HG02852 (cell line): ENCODE measurements at regions not wholly inside any gene's neighbourhood (a gene's known extent, or its start where the extent isn't known, plus 50 kb on each side); places are given as distances from the start of the nearest gene placed in this dataset.

ENCODE experiments used
- ATAC-seq: cut with Tn5 transposase; IDR thresholded peaks from one replicate; pipeline ENCODE4 v1.9.1; 2021; ENCODE audit warnings: mild to moderate bottlenecking, moderate library complexity; ENCODE audit not compliant: unreplicated experiment

DNA sequence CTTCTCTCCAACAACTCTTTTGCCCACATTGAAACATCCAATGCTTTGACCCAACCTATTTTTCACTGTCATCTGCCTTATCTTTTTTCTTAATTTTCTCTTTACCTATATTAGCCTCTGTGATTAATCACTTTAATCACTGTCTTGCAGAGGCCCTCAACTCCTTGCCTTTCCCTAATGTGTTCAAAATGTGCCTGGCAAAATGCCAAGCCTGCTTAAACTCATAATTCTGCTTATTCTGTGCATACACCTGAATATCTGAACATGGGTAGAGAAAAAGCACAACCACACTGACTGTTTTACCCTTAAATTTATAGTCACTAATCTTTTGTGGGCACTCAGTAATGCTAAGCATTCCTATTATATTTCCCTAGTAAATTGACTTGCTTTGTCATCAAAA is 63.0 kb upstream of the GALNT13 start:
- ATAC-seq = no peak

DNA sequence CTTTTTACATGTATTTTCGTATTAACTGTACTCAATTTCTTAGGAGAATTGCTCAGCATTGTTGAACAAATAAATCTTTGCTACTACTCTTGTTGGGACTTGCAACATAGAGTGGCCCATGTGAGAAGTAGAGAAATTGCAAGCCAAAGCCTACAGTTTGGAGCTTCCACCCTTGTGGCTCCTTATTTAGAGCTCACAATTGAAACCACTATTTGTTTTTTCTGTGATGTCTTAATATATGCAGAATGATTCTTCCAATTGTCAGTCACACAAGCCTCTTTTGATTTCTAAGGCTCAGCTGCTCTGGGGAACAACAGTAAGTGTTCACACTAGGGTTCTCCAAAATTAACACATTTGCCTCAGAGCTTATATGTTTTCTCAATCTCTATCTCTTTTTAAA is 60.2 kb upstream of the GALNT13 start:
- ATAC-seq = no peak

DNA sequence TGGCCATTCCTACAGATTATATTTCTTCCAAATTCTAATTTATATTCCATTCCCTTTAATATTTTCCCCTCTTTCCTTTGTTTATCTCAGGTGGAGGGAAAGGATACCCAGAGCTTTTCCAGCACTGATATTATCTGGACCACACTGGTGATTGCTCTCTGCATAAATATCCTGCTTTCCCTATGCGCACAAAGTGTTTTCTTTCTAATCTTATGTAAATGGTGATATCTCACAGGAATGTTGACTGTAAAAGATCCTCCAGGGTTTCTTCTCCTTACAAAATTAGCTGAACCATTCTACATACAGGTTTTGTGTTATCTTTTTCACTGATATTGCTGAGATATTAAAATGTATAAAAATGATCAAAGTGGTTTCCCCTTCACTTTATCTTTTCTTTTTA is 59.1 kb upstream of the GALNT13 start:
- no peak for ATAC-seq

DNA sequence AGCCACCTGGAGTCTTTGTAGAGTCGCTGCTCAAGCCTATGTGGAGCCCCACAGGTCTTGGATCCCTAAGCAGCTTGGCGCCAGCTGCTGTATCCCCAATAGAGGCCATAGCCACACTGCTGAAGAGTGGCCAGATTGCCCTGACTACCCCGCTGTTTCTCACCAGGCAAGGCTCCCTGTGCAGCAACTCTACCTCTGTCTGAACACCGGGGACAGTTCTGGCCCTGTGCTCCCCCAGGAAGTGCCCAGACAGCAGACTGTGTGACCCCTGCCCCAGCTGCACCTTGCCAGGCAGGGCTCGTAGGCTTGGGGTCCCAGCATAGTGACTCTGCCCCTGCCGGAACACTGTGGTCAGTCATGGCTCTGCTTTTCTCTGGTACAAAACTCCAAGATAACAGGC is 53.5 kb upstream of the GALNT13 start:
- no peak for ATAC-seq

DNA sequence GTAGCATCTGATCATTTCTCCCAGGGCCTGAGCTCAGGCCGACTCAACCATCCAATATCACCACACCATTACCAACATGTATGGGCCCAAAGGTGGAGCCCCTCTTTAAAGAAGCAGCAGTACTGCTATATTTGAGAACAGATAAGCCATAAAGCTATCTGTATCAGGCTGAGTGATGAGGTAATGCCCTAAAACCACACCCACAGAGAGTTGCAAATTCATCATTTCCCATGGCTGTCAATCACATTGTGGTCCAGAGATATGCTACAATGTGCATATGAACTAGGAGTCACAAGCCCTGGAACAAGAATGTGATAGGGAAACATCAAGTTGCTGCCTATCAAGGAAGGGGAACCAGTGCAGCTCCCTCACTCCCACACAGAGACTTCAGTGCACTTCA is 52.6 kb upstream of the GALNT13 start:
- ATAC-seq = no peak

DNA sequence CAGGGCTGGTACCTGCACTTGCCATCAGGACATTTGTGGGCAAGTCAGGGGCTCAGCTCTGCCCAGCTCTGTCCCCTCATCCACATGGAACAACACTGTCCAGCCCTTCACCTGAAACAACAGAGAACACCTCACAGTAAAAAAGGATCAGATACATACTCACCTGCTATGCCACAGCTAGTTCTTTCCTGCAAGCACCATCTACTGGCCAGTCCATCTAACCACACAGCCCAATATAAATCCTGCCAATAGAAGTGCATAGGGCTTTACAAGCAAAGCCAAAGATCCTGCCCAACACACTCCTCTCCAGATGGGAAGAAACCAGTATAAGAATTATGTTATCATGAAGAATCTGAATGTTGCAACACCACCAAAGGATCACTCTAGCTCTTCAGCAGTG is 52.2 kb upstream of the GALNT13 start:
- ATAC-seq = no peak
